NCI-H82 (cell line): ENCODE measurements at regions not wholly inside any gene's neighbourhood (a gene's known extent, or its start where the extent isn't known, plus 50 kb on each side); places are given as distances from the start of the nearest gene placed in this dataset.
"Not testable (repeated sequence)": the region's sequence is repeated elsewhere in the genome, so short reads cannot be mapped to it uniquely, and the experiment has no call there.

Experiments used
- DNase-seq: peaks from one replicate; lab custom pipeline; 2025; lab: John Stamatoyannopoulos, UW

- DNase-seq: no peak
Observed at GRCh38 chr13:112267660-112268059, 108.5 kb upstream of the SPACA7 start.

DNA sequence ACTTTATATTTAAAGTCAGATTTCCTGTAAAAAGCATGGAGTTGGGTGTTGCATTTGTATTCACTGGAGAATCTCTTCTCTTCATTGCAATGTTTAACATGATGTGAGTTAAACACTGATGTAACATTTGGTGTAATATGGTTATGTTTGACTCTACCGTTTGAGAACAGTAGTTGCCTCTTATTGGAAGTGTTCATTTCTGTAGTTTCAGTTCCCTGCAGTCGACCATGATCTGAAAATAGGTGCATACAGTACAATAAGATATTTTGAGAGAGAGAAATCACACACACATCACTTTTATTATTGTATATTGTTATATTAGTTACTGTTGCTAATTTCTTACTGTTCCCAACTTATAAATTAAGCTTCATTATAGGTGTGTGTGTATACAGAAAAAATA lies 105.2 kb upstream of the SPACA7 start:
- DNase-seq: no peak

DNA sequence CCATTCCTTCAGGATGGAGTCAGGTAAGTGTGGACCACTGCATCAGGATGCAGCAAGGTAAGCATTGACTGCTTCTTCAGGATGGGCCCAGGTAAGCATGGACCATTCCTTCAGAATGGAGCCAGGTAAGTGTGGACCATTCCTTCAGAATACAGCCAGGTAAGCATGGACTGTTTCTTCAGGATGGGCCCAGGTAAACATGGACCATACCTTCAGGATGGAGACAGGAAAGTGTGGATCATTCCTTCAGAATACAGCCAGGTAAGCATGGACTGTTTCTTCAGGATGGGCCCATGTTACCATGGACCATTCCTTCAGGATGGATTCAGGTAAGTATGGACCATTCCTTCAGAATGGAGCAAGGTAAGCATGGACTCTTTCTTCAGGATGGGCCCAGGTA lies 89.4 kb upstream of the SPACA7 start:
- DNase-seq: not testable (repeated sequence)

DNA sequence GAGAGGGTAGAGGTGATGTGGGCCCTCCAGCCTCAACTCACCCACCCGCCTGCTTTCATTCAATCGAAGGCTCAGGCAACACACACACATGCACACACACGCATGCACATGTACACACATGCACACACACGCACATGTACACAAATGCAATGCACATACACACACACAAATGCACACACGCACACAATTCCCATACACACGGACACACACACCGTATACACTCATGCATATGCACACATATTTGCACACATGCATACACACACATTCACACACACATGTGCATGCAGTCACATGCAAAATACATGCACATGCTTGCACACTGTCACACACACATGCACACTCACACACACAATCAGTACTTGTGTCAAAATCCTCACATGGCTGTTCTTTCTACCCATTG lies 55.9 kb upstream of the SPACA7 start:
- DNase-seq: no peak

DNA sequence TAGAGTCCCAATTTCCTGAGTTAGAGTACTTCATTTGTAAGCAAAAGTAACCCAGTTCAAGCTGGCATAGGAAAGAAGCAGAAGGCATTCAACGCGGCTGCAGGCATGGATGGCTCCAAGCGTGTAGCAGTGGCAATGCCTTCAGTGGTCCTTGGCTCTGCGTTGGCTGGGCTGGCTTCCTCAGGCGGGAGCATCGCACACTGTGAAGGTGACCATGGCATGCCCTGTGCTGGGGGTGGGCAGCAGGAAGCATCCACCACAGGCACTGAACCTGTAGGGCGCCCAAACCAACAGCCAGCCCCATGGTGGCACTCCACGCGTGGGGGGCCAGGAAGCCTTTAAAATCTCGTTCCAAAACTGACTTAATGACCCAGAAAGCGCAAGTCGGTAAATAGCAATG lies 53.6 kb upstream of the SPACA7 start:
- no peak for DNase-seq

DNA sequence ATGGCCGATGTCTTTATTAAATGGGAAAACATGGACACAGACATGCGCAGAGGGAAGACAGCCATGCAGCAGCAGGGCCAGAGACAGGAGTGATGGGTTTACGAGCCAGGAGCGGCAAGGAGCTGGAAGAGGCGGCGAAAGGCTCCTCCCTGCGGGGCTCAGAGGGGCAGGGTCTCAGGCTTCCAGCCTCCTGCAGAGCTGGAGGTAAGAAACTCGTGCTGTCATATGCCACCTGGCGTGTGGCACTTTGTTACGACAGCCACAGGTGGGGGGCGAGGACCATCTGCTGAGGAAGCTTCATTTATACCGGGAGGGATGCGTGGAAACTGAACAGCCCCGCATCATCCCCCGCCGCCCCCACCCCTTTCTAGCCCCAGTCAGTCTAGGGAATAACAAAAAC lies 52.0 kb upstream of the SPACA7 start:
- no peak for DNase-seq

DNA sequence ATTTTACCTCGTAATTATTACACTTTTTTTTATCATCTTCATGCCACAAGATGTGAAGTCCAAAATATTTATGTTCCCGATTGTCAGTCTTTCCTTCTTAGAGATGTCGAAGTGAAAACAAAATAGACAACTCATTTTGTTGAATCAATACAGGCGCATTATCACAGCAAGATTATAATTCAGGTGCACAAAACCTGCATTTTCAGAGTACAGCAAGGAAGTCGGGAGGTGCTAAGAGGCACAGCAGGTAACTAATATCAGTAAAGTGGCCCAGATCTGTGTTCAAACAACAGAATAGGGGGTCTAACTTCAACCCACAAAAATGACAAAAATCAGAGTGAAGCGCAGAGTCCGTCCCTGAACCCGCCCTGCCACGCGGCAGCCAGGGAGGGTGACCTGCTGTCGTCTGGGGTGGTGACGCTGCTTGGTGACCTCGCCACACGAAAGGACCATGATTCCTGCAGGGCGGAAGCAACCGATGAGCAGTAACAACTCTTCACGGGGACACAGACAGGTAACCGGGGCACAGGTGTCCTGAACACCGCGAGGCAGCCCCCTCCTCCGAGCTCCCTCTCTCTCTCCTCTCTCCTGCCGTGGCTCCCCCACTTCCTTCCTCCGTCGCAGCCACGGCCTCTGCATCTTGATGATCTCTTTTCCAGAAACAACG lies 50.9 kb upstream of the SPACA7 start:
- no peak for DNase-seq

GRCh38 chr13:112325920-112326645 lies 50.1 kb upstream of the SPACA7 start:
- no peak for DNase-seq
